K562 (cell line): ENCODE measurements at regions not wholly inside any gene's neighbourhood (a gene's known extent, or its start where the extent isn't known, plus 50 kb on each side); places are given as distances from the start of the nearest gene placed in this dataset.
A peak's percentile ranks its signal among the peaks of the same experiment; 100 is the strongest.

ENCODE experiments used
- C11orf30 ChIP-seq: fragments of 450-650 bp; IDR thresholded peaks from 2 replicates; pipeline ENCODE4 v1.6.1; 2016; ENCODE audit warnings: low read depth, mild to moderate bottlenecking
- HOXB6 ChIP-seq: fragments of 250-450 bp; sonication (Bioruptor Pico); IDR thresholded peaks from 2 replicates; pipeline ENCODE4 v1.5.1; 2022; ENCODE audit warnings: mild to moderate bottlenecking, borderline replicate concordance
- ILK ChIP-seq: fragments of 450-650 bp; IDR thresholded peaks from 2 replicates; pipeline ENCODE4 v1.6.1; 2016; ENCODE audit warnings: missing genetic modification characterization, low read depth, mild to moderate bottlenecking, missing compliant biosample characterization, moderate library complexity, borderline replicate concordance
- MAFF ChIP-seq: IDR thresholded peaks from 2 replicates; pipeline ENCODE4 v1.6.1; 2012; ENCODE audit warnings: low read length, improper control_type of control experiment
- MAFG ChIP-seq: fragments of 450-650 bp; conservative IDR thresholded peaks from 2 replicates; pipeline ENCODE4 v1.6.1; 2016; ENCODE audit warnings: missing genetic modification characterization, missing compliant biosample characterization
- MAFK ChIP-seq: IDR thresholded peaks from 2 replicates; pipeline ENCODE4 v1.6.1; 2011; ENCODE audit warnings: low read length, improper control_type of control experiment
- NCOA2 ChIP-seq, 2 experiments: fragments of 450-650 bp; IDR thresholded peaks; 2 replicates each; pipeline ENCODE4 v1.6.1; 2018; ENCODE audit warnings: mild to moderate bottlenecking in 2 of 2, moderate library complexity in 1 of 2; ENCODE audit not compliant: partially characterized antibody in 2 of 2
- TEAD4 ChIP-seq, 2 experiments: sonication (generic) in 1 of 2; formaldehyde crosslinking in 1 of 2; IDR thresholded peaks; 2 replicates each; pipeline versions ENCODE4 v1.6.1 to v1.8.0; 2012 to 2022; ENCODE audit warnings: borderline replicate concordance in 1 of 2, inconsistent platforms in 1 of 2, low read length in 1 of 2, mild to moderate bottlenecking in 1 of 2, missing genetic modification reagents in 1 of 2
- ZBTB26 ChIP-seq: fragments of 450-650 bp; formaldehyde crosslinking; IDR thresholded peaks from 2 replicates; pipeline ENCODE4 v1.4.0; 2022; ENCODE audit warnings: missing genetic modification characterization
- ZKSCAN8 ChIP-seq: fragments of 200-800 bp; sonication (Bioruptor generic); IDR thresholded peaks from 2 replicates; pipeline ENCODE4 v1.6.1; 2016; ENCODE audit warnings: missing genetic modification characterization, missing compliant biosample characterization
- ZNF280A ChIP-seq: fragments of 450-650 bp; IDR thresholded peaks from 2 replicates; pipeline ENCODE4 v1.6.1; 2018; ENCODE audit warnings: mild to moderate bottlenecking, low read depth; ENCODE audit not compliant: partially characterized antibody
- ZNF316 ChIP-seq: fragments of 450-650 bp; IDR thresholded peaks from 2 replicates; pipeline ENCODE4 v1.6.1; 2016
- ZNF830 ChIP-seq: fragments of 250-450 bp; sonication (Bioruptor Pico); IDR thresholded peaks from 2 replicates; pipeline ENCODE4 v1.5.0; 2021; ENCODE audit warnings: mild to moderate bottlenecking
- ZZZ3 ChIP-seq: fragments of 450-650 bp; IDR thresholded peaks from 2 replicates; pipeline ENCODE4 v1.6.1; 2016; ENCODE audit warnings: antibody characterized with exemption, mild to moderate bottlenecking, moderate library complexity
- TF ChIP-seq, protein P1 (sequence below): IDR thresholded peaks from 2 replicates; pipeline ENCODE4 v1.6.1; 2014; ENCODE audit warnings: antibody characterized with exemption
- TF ChIP-seq, protein P2 (sequence below): fragments of 450-650 bp; IDR thresholded peaks from 2 replicates; pipeline ENCODE4 v1.6.1; 2017; ENCODE audit warnings: antibody characterized with exemption, mild to moderate bottlenecking
- TF ChIP-seq, protein P3 (sequence below): fragments of 250-450 bp; sonication (Bioruptor Pico); IDR thresholded peaks from 2 replicates; pipeline ENCODE4 v1.5.0; 2020; ENCODE audit warnings: mild to moderate bottlenecking, borderline replicate concordance

DNA sequence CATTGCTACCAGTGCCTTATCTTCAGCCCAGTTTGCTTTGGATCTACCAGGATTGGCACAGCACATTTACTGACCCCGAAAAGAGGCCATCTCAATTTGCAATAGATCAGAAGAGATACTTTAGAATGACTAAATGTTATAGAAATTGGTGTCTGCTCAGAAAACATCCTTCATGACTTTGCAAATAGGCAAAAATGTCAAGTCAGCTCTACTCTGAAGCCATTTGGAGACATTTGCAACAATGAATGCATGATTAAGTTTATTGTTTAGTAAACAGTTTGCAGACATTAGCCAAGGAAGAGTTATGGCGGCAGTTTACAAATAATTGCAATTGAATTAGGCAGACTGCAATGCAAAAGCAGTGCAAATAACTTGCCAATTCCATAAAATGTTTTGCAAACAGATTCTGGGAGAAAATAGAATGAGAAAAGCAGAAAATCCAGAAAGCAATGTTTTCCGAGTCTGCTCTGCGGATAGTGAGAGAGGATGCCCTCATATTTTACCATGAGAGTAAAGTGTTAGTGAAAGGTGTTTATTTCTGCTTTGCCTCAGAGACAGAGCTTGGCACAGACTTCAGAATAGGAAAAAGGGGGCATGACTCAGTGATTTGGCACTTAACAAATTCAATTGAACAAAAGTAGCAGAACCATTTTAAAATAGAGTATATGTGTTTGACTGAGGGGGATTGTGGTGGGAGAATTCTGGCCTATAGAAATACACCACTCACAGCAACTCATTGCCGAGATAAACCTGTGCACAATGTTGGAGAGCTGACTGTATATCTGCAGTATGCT lies 334.9 kb upstream of the NR2F2 start (continued):
- TF ChIP-seq, protein P1, sequence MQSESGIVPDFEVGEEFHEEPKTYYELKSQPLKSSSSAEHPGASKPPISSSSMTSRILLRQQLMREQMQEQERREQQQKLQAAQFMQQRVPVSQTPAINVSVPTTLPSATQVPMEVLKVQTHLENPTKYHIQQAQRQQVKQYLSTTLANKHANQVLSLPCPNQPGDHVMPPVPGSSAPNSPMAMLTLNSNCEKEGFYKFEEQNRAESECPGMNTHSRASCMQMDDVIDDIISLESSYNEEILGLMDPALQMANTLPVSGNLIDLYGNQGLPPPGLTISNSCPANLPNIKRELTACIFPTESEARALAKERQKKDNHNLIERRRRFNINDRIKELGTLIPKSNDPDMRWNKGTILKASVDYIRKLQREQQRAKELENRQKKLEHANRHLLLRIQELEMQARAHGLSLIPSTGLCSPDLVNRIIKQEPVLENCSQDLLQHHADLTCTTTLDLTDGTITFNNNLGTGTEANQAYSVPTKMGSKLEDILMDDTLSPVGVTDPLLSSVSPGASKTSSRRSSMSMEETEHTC, result no peak
- TF ChIP-seq ZNF280A, result no peak
- TF ChIP-seq MAFK, result peak; percentile 66; the same call in 1 of the 2 replicates
- no peak for TF ChIP-seq TEAD4 (IDR thresholded peaks at IDR 0.05; ENCODE audit: low read length)
- no peak for TF ChIP-seq TEAD4 (CRISPR knock-in tag; IDR thresholded peaks at IDR 0.05; ENCODE audit: borderline replicate concordance)
- peak; percentile 77 for TF ChIP-seq C11orf30
- no peak for TF ChIP-seq ZKSCAN8 (CRISPR knock-in tag)
- peak; percentile 85 for TF ChIP-seq ZNF316
- TF ChIP-seq, protein P2, sequence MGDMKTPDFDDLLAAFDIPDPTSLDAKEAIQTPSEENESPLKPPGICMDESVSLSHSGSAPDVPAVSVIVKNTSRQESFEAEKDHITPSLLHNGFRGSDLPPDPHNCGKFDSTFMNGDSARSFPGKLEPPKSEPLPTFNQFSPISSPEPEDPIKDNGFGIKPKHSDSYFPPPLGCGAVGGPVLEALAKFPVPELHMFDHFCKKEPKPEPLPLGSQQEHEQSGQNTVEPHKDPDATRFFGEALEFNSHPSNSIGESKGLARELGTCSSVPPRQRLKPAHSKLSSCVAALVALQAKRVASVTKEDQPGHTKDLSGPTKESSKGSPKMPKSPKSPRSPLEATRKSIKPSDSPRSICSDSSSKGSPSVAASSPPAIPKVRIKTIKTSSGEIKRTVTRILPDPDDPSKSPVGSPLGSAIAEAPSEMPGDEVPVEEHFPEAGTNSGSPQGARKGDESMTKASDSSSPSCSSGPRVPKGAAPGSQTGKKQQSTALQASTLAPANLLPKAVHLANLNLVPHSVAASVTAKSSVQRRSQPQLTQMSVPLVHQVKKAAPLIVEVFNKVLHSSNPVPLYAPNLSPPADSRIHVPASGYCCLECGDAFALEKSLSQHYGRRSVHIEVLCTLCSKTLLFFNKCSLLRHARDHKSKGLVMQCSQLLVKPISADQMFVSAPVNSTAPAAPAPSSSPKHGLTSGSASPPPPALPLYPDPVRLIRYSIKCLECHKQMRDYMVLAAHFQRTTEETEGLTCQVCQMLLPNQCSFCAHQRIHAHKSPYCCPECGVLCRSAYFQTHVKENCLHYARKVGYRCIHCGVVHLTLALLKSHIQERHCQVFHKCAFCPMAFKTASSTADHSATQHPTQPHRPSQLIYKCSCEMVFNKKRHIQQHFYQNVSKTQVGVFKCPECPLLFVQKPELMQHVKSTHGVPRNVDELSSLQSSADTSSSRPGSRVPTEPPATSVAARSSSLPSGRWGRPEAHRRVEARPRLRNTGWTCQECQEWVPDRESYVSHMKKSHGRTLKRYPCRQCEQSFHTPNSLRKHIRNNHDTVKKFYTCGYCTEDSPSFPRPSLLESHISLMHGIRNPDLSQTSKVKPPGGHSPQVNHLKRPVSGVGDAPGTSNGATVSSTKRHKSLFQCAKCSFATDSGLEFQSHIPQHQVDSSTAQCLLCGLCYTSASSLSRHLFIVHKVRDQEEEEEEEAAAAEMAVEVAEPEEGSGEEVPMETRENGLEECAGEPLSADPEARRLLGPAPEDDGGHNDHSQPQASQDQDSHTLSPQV, result no peak
- no peak for TF ChIP-seq ZZZ3
- TF ChIP-seq ZNF830 (CRISPR knock-in tag), result no peak
- no peak for TF ChIP-seq ZBTB26 (CRISPR knock-in tag)
- TF ChIP-seq NCOA2 (IDR thresholded peaks at IDR 0.05; ENCODE audit: partially characterized antibody in 2 of 2), result no peak
- TF ChIP-seq, protein P3, sequence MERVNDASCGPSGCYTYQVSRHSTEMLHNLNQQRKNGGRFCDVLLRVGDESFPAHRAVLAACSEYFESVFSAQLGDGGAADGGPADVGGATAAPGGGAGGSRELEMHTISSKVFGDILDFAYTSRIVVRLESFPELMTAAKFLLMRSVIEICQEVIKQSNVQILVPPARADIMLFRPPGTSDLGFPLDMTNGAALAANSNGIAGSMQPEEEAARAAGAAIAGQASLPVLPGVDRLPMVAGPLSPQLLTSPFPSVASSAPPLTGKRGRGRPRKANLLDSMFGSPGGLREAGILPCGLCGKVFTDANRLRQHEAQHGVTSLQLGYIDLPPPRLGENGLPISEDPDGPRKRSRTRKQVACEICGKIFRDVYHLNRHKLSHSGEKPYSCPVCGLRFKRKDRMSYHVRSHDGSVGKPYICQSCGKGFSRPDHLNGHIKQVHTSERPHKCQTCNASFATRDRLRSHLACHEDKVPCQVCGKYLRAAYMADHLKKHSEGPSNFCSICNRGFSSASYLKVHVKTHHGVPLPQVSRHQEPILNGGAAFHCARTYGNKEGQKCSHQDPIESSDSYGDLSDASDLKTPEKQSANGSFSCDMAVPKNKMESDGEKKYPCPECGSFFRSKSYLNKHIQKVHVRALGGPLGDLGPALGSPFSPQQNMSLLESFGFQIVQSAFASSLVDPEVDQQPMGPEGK, result no peak
- no peak for TF ChIP-seq HOXB6
- TF ChIP-seq ILK (tag), result no peak
- peak; percentile 70 for TF ChIP-seq MAFF
- peak; percentile 74 for TF ChIP-seq MAFG (tag)
- TF ChIP-seq, all 486 proteins: peak for 5
